ENCODE measurements at regions not wholly inside any gene's neighbourhood (a gene's known extent, or its start where the extent isn't known, plus 50 kb on each side); places are given as distances from the start of the nearest gene placed in this dataset.
A peak's percentile ranks its signal among the peaks of the same experiment; 100 is the strongest.

GRCh38 chr1:232222614-232223013 lies 407.3 kb downstream of the SIPA1L2 start:
- Histone ChIP-seq H2AK5ac (ENCODE audit: low read depth, low read length) (no peak overlapping the region), H3K79me2 (ENCODE audit: control insufficient read depth in 1 of 2, insufficient read depth in 2 of 2, low read length in 2 of 2) (no peaks in the 10 kb centered on the region), H3K18ac (ENCODE audit: extremely low read depth, low read length) (no peak overlapping the region), H2BK12ac (ENCODE audit: low read depth, low read length) (no peak overlapping the region), H4K91ac (replicated peaks; ENCODE audit: insufficient read length, low read length) (no peak overlapping the region), H4K5ac (ENCODE audit: insufficient read length, low read depth, low read length) (no peak overlapping the region), H3K23me2 (ENCODE audit: low read depth, low read length) (0 out of 2 replicates have a peak, but pooled peaks cover 2% of the 10 kb centered on the region), H3K14ac (ENCODE audit: insufficient read length) (no peak overlapping the region), H3K9ac (replicated peaks in 1 of 4; ENCODE audit: extremely low read depth in 1 of 4, low read depth in 3 of 4, low read length in 3 of 4) (no peak overlapping the region), H2BK20ac (ENCODE audit: low read length) (no peak overlapping the region), H3K36me3 (ENCODE audit: control insufficient read depth in 2 of 4, insufficient read depth in 4 of 4, low read length in 3 of 4) (no peaks in the 10 kb centered on the region), H3K23ac (ENCODE audit: insufficient read length) (no peak overlapping the region), H3K4me3 (ENCODE audit: extremely low read depth in 1 of 4, insufficient read depth in 2 of 4, low read depth in 3 of 4, low read length in 4 of 4) (no peak overlapping the region), H3K27ac (ENCODE audit: low read depth, low read length) (no peak overlapping the region), H2BK120ac (replicated peaks; ENCODE audit: low read depth, low read length) (no peak overlapping the region), H4K8ac (ENCODE audit: extremely low read depth, insufficient read depth, low read length) (no peak overlapping the region), H4K20me1 (replicated peaks in 1 of 2; ENCODE audit: control insufficient read depth in 1 of 2, insufficient read depth in 2 of 2, low read length in 2 of 2) (peaks cover 0 to 5% of the 10 kb centered on the region in 2 experiments), H2BK5ac (ENCODE audit: low read depth, low read length) (no peak overlapping the region), H3K4me2 (ENCODE audit: insufficient read depth in 1 of 2, low read depth in 2 of 2, low read length in 2 of 2) (no peak overlapping the region), H3K56ac (replicated peaks; ENCODE audit: insufficient read length, low read depth, low read length) (no peak overlapping the region), H2BK15ac (ENCODE audit: low read length) (no peak overlapping the region), H3K79me1 (ENCODE audit: low read depth, low read length) (no peaks in the 10 kb centered on the region), H2AFZ (ENCODE audit: low read length) (no peak overlapping the region), H3K4ac (replicated peaks; ENCODE audit: insufficient read length, low read depth, low read length) (no peak overlapping the region), H3K27me3 (replicated peaks in 1 of 4; ENCODE audit: control insufficient read depth in 3 of 4, extremely low read depth in 1 of 4, insufficient read depth in 3 of 4, low read length in 3 of 4) (peaks cover 23 to 61% (median 53%) of the 10 kb centered on the region in 4 experiments), H3K9me3 (ENCODE audit: insufficient read depth in 2 of 2, low read depth in 1 of 2, low read length in 1 of 2) (no peaks in the 10 kb centered on the region; a peak in 1 of 4 replicates), H3K4me1 (replicated peaks in 1 of 4; ENCODE audit: control insufficient read depth in 3 of 4, insufficient read depth in 4 of 4, low read length in 3 of 4) (peaks cover 0 to 13% (median 7%) of the 10 kb centered on the region in 4 experiments; a peak in 6 of 7 replicates)
- POLR2A ChIA-PET (ENCODE audit: partially characterized antibody), result interaction anchor here (1.2 kb wide), 1 partner anchor 9 kb away, joined by 3 read pairs; no protein-coding TSS in a partner anchor
- WGBS, 2 experiments (ENCODE audit: extremely low coverage in 1 of 2, insufficient coverage in 1 of 2, insufficient read length in 1 of 2, insufficient replicate concordance in 2 of 2, low coverage in 1 of 2, low lambda C conversion rate in 2 of 2, missing lambda C conversion rate in 1 of 2), result 96% methylated on average over 4 of the region's 4 CpGs; no CpG with 5 or more reads in 1 of the 2 experiments
- TF ChIP-seq CHD2 (IDR thresholded peaks at IDR 0.05; ENCODE audit: low read length) (no peak), SRF (IDR thresholded peaks at IDR 0.05; ENCODE audit: low read depth, low read length) (no peak)
- CTCF ChIA-PET (ENCODE audit: partially characterized antibody), result no interaction called here
- FAIRE-seq (no peak), DNase-seq (ENCODE audit: low read depth in 1 of 2, low spot score in 2 of 2) (peak in 1 of 2 experiments; percentile 17)

All from H1 (cell line).